Mammary epithelial cell (primary cell): ENCODE measurements at regions not wholly inside any gene's neighbourhood (a gene's known extent, or its start where the extent isn't known, plus 50 kb on each side); places are given as distances from the start of the nearest gene placed in this dataset.

Source experiments
- EZH2 ChIP-seq: IDR thresholded peaks from 2 replicates; pipeline ENCODE4 v1.6.1; 2012; ENCODE audit warnings: low read length, inconsistent platforms, borderline replicate concordance
- TF ChIP-seq, protein P1 (sequence below), 2 donors: IDR thresholded peaks in 1 of 2; conservative IDR thresholded peaks in 1 of 2; 2 replicates each; pipeline ENCODE4 v1.5.1; 2011 to 2012; ENCODE audit warnings: inconsistent platforms in 2 of 2, low read length in 2 of 2, mild to moderate bottlenecking in 2 of 2, control low read depth in 1 of 2, low read depth in 1 of 2; ENCODE audit not compliant: insufficient read depth in 1 of 2; ENCODE audit errors: extremely low read depth in 1 of 2

DNA sequence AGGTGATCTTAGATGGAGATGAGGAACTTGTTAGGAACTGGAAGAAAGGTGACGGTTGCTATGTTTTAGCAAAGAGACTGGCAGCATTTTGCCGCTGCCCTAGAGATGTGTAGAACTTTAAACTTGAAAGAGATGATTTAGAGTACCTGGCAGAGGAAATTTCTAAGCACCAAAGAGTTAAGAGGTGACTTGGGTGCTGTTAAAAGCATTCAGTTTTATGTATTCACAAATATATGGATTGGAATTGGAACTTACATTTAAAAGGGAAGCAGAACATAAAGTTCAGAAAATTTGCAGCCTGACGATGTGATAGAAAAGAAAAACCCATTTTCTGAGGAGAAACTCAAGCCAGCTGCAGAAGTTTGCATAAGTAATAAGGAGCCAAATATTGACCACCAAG is 176.3 kb downstream of the MOXD1 start:
- TF ChIP-seq, protein P1, sequence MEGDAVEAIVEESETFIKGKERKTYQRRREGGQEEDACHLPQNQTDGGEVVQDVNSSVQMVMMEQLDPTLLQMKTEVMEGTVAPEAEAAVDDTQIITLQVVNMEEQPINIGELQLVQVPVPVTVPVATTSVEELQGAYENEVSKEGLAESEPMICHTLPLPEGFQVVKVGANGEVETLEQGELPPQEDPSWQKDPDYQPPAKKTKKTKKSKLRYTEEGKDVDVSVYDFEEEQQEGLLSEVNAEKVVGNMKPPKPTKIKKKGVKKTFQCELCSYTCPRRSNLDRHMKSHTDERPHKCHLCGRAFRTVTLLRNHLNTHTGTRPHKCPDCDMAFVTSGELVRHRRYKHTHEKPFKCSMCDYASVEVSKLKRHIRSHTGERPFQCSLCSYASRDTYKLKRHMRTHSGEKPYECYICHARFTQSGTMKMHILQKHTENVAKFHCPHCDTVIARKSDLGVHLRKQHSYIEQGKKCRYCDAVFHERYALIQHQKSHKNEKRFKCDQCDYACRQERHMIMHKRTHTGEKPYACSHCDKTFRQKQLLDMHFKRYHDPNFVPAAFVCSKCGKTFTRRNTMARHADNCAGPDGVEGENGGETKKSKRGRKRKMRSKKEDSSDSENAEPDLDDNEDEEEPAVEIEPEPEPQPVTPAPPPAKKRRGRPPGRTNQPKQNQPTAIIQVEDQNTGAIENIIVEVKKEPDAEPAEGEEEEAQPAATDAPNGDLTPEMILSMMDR (conservative IDR thresholded peaks at IDR 0.05 in 1 of 2, IDR thresholded peaks at IDR 0.05 in 1 of 2; ENCODE audit: extremely low read depth in 1 of 2, insufficient read depth in 1 of 2, low read depth in 1 of 2, low read length in 2 of 2): no peak
- TF ChIP-seq EZH2: no peak
